Activated T-cell treated with anti-CD3 and anti-CD28 coated beads for 24 hours (primary cell): ENCODE measurements at regions not wholly inside any gene's neighbourhood (a gene's known extent, or its start where the extent isn't known, plus 50 kb on each side); places are given as distances from the start of the nearest gene placed in this dataset.
A peak's percentile ranks its signal among the peaks of the same experiment; 100 is the strongest.
"Not testable (repeated sequence)": the region's sequence is repeated elsewhere in the genome, so short reads cannot be mapped to it uniquely, and the experiment has no call there.

Experiments used
- DNase-seq: peaks from one replicate; pipeline ENCODE4 v3.0.0-alpha.2; 2020; ENCODE audit warnings: low read depth

DNA sequence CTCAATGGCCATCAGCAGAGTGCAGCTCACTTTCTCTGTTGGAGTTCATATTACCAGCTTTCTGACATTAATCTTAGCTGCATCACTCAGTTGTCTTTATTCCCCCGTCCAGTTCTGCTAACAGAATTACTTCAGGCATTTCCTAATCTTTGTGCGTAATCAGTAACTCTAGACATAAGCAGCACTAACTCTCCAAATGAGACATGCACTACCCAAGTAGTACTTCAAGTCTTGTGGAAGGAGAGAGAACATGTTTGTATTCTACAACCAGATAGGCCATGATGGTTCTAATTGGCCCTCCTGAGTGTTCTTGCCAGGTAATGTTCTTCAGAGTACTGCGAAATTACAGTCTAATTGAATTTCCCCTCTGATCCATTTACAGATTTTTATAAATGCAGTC, 448.5 kb upstream of the RPS6KA3 start:
- no peak for DNase-seq

DNA sequence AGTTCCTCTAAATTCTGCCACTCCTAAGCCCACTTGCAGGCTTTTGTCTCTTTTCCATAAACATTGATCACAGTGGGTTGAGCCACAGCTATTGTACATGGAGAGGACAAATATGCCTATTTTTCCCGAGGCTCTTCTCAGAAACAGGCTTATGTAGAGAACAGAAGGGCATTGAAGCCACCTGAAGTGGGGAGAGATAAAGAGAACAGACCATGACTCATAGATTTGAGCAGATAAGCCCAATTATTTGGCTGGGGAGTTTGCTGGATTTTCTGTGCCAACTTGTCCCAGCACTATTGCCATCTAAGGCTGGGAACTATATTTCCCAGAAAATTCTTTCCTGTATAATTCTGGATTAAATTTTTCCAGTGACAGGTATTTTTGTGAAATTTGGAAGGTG, 446.1 kb upstream of the RPS6KA3 start:
- DNase-seq = no peak

GRCh38 chrX:20711366-20711765, 444.7 kb upstream of the RPS6KA3 start:
- no peak for DNase-seq

GRCh38 chrX:20693078-20693477, 426.4 kb upstream of the RPS6KA3 start:
- DNase-seq = no peak

DNA sequence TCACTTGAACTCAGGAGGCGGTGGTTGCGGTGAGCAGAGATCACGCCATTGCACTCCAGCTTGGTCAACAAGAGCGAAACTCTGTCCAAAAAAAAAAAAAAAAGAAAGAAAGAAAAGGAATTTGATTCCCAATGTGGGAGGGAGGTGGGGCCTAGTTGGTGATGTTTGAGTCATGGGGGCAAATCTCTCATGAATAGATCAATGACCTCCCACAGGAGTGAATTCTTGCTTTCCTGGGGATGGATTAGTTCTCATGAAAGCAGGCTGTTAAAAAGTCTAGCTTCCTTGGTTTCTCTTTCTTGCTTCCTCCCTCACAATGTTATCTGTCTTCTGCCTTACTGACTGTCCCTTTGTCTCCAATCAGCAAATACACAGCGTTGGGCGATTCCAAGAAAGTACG, 419.5 kb upstream of the RPS6KA3 start:
- DNase-seq = no peak

DNA sequence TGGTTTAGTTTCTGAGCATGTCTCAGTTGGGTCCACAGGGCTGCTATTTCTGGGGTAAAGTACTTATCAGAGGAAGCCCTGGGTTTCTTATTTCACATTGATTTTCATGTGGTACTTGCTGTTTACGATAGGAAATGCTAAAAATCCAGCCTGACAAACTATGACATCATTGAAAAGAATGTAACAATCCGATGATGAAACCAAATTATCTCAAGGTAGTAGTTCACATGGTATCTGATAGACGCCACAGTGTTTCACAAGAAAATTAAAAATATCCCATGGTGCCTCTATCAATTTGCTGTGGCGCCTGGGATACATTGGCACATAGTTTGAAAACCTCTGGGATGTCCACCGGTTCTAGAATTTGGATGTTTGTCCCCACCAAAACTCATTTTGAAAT, 418.9 kb upstream of the RPS6KA3 start:
- no peak for DNase-seq

- no peak for DNase-seq
Measured at GRCh38 chrX:20681683-20682082, 415.0 kb upstream of the RPS6KA3 start.

- no peak for DNase-seq
Measured at GRCh38 chrX:20680998-20681397, 414.3 kb upstream of the RPS6KA3 start.

- DNase-seq = no peak
Measured at GRCh38 chrX:20672476-20672875, 405.8 kb upstream of the RPS6KA3 start.

GRCh38 chrX:20671746-20672145, 405.0 kb upstream of the RPS6KA3 start:
- DNase-seq = not testable (repeated sequence)

DNA sequence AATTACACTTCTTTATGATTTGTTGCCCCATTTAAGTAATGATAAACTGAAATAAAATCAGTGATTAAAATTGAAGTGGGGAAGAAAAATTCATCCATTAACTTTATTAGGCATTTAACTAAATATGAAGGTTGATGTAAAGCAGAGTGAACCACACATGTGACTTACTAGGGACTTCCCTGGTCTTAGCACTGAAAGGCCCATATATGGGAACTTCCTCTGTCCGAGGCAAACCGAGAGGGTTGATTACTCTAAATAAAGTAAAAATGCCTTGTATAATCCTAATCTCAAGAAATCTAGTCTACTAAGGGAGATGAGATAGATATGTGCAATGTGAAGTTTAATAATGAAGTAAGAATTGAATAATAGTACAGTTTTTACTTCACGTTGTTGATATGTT, 403.9 kb upstream of the RPS6KA3 start:
- DNase-seq = no peak

GRCh38 chrX:20668550-20668949, 401.8 kb upstream of the RPS6KA3 start:
- no peak for DNase-seq

DNA sequence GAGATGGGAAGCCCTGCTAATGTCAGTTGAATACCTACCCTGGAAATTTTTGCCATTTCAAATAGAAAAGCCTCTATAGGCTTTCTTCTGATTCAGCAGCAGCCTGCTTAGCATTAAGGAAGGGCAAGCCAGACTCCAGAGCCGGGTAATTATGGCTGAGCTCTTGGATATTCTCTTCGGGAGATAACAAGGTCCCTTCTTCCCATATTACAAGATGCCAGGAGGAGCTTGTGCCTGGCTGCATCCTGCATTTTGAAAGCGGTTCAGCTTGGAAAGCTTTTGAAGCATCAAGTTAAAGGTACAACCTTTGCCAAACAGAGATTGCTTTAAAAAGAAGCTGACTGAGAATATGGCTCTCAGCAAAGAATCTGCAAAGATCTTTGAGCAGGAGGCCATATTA, 399.6 kb upstream of the RPS6KA3 start:
- DNase-seq = no peak

- no peak for DNase-seq
Measured at GRCh38 chrX:20665481-20665880, 398.8 kb upstream of the RPS6KA3 start.

GRCh38 chrX:20664774-20665173, 398.1 kb upstream of the RPS6KA3 start:
- no peak for DNase-seq

DNA sequence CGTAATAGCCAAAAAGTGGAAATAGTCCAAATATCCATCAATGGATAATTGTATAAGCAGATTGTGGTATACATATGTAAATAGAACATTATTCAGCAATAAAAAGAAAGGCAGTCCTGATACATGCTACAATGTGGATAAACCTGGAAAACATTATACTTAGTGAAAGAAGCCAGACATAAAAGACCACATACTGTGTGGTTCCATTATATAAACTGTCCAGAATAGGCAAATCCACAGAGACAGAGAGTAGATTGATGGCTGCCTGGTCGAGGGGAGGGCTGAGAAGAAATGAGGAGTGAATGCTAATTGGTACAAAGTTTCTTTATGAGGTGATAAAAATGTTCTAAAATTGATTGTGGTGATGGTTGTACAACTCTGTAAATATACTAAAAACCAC, 397.4 kb upstream of the RPS6KA3 start:
- no peak for DNase-seq

- DNase-seq = no peak
Measured at GRCh38 chrX:20663336-20663735, 396.6 kb upstream of the RPS6KA3 start.

DNA sequence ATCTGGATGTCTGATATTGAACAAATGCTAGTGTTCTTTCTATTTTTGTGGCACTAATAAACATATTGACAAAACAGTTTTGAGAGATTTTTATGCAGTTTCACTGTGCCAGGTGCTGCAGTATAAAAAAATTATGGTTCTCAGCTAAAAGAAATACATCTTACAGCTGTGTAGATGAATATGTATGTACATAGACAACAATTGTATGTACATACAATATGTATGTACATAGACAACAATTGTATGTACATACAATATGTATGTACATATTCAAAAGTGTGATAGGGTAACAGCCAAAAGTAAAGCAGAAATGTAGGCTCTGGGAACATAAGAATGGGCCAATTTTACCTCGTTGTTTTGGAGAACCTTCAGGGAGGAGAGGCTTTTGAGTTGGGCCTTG, 390.0 kb upstream of the RPS6KA3 start:
- DNase-seq = no peak

- no peak for DNase-seq
Measured at GRCh38 chrX:20654596-20655106, 387.9 kb upstream of the RPS6KA3 start.

- DNase-seq = no peak
Measured at GRCh38 chrX:20653070-20653469, 386.4 kb upstream of the RPS6KA3 start.

- no peak for DNase-seq
Measured at GRCh38 chrX:20641954-20642353, 375.2 kb upstream of the RPS6KA3 start.

DNA sequence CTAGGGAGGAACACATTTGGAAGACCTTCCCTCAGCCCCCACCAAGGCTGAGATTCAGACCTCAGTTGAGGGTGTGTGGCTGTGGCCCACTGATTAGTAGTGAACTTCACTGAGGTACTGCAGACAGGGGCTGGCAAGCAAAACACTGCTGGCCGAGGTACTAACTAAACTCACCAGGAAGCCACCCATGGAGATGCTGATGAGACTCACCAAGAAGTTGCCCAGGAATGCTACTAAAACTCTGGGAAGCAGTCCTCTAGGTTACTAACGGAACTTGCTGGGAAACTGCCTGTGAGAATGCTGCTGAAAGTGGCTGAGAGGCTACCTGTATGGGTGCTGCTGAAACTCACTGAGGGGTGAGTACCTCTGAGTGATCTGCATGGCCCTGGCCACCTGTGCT, 372.4 kb upstream of the RPS6KA3 start:
- no peak for DNase-seq

- no peak for DNase-seq
Measured at GRCh38 chrX:20637351-20637750, 370.6 kb upstream of the RPS6KA3 start.

DNA sequence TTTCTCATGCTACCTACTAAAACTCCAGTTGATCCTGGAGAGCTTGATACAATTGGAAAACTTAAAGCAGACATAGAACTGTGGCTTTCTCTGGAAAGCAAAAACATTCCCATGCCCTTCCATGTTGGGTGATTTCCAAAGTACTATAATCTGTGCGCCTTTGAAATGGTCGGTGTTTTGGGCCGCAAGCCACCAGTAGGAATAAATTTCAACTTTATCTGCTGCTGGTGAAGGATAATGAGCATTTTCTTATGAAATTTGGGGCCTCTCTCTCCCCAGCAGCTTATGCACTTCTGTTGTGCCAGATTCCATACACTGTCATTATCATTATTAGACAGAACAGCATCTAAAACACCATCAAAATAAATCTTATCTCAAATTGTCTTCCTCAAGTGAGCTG, 366.7 kb upstream of the RPS6KA3 start:
- no peak for DNase-seq

DNA sequence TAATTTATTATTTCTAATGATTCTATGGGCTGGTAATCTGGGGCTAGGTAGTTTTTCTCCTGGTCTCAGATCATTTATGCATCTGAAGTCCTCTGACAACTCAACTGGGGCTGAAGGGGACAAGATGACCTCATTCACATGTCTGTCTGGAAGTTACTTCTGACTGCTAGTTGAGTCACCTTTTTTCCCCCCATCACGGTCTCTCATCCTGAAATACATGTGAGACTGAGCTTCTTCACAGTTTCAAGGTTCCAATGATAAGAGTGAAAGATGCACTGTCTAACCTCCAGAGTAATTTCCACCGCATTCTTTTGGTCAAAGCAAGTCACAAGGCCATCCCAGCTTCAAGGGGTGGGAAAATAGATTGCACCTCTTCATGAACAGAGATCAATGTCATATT, 356.7 kb upstream of the RPS6KA3 start:
- DNase-seq = peak; percentile 2
